Nephron (organoid): ENCODE measurements at regions not wholly inside any gene's neighbourhood (a gene's known extent, or its start where the extent isn't known, plus 50 kb on each side); places are given as distances from the start of the nearest gene placed in this dataset.
"Not testable (repeated sequence)": the region's sequence is repeated elsewhere in the genome, so short reads cannot be mapped to it uniquely, and the experiment has no call there.

Experiments used
- H3K27ac Mint-ChIP-seq, 3 experiments: 2 replicates each; pipeline ENCODE4 v1.8.0; 2020; ENCODE audit warnings: mixed read lengths in 3 of 3, mild to moderate bottlenecking in 2 of 3, moderate library complexity in 1 of 3
- H3K27me3 Mint-ChIP-seq: 2 replicates; pipeline ENCODE4 v1.8.0; 2021; ENCODE audit warnings: low read depth, mild to moderate bottlenecking, moderate library complexity, mixed read lengths
- H3K36me3 Mint-ChIP-seq: 2 replicates; pipeline ENCODE4 v1.8.0; 2020; ENCODE audit warnings: low read depth, mixed read lengths
- H3K4me1 Mint-ChIP-seq: 2 replicates; pipeline ENCODE4 v1.8.0; 2020; ENCODE audit warnings: mixed read lengths
- H3K4me3 Mint-ChIP-seq, 3 experiments: 2 replicates each; pipeline ENCODE4 v1.8.0; 2020; ENCODE audit warnings: mild to moderate bottlenecking in 3 of 3, mixed read lengths in 3 of 3, moderate library complexity in 2 of 3
- H3K9me3 Mint-ChIP-seq: 2 replicates; pipeline ENCODE4 v1.8.0; 2020; ENCODE audit warnings: mixed read lengths
- CTCF ChIP-seq, 3 experiments: fragments of 200-600 bp; sonication (generic); IDR thresholded peaks; one replicate each; pipeline ENCODE4 v1.5.0; 2021; ENCODE audit warnings: antibody characterized with exemption in 3 of 3; ENCODE audit not compliant: unreplicated experiment in 3 of 3

GRCh38 chr14:50026396-50026795 is 90.0 kb downstream of the VCPKMT start:
- no peaks in the 10 kb centered on the region for H3K36me3 Mint-ChIP-seq
- peaks cover 3% of the 10 kb centered on the region for H3K27me3 Mint-ChIP-seq
- peaks cover 18% of the 10 kb centered on the region for H3K4me1 Mint-ChIP-seq
- TF ChIP-seq CTCF (IDR thresholded peaks at IDR 0.05; ENCODE audit: unreplicated experiment in 3 of 3): no peak
- H3K27ac Mint-ChIP-seq: no peak overlapping the region
- no peak overlapping the region for H3K4me3 Mint-ChIP-seq
- peaks cover 10% of the 10 kb centered on the region for H3K9me3 Mint-ChIP-seq

GRCh38 chr14:50027816-50028215 is 88.6 kb downstream of the VCPKMT start:
- no peak overlapping the region for H3K4me3 Mint-ChIP-seq
- H3K9me3 Mint-ChIP-seq: peaks cover 10% of the 10 kb centered on the region
- peaks cover 14% of the 10 kb centered on the region for H3K4me1 Mint-ChIP-seq
- peaks cover 3% of the 10 kb centered on the region for H3K27me3 Mint-ChIP-seq
- no peak overlapping the region for H3K27ac Mint-ChIP-seq
- TF ChIP-seq CTCF (IDR thresholded peaks at IDR 0.05; ENCODE audit: unreplicated experiment in 3 of 3): no peak
- no peaks in the 10 kb centered on the region for H3K36me3 Mint-ChIP-seq

- Mint-ChIP-seq H3K9me3 (peaks cover 10% of the 10 kb centered on the region), H3K4me3 (no peak overlapping the region), H3K27ac (no peak overlapping the region), H3K4me1 (peaks cover 11% of the 10 kb centered on the region), H3K36me3 (no peaks in the 10 kb centered on the region), H3K27me3 (peaks cover 3% of the 10 kb centered on the region)
- TF ChIP-seq CTCF (IDR thresholded peaks at IDR 0.05; ENCODE audit: unreplicated experiment in 3 of 3): no peak
Observed at GRCh38 chr14:50028458-50028857, 87.9 kb downstream of the VCPKMT start.

- peaks cover 10% of the 10 kb centered on the region for H3K9me3 Mint-ChIP-seq
Observed at GRCh38 chr14:50030036-50030435, 86.3 kb downstream of the VCPKMT start.

GRCh38 chr14:50030911-50031310 is 85.5 kb downstream of the VCPKMT start:
- H3K36me3 Mint-ChIP-seq, H3K27ac Mint-ChIP-seq: not testable (repeated sequence)

More at GRCh38 chr14:50030036-50030435, 86.3 kb downstream of the VCPKMT start:
- H3K27ac Mint-ChIP-seq: no peak overlapping the region
- no peak overlapping the region for H3K4me3 Mint-ChIP-seq
- no peaks in the 10 kb centered on the region for H3K36me3 Mint-ChIP-seq
- H3K4me1 Mint-ChIP-seq: peaks cover 5% of the 10 kb centered on the region
- TF ChIP-seq CTCF (IDR thresholded peaks at IDR 0.05; ENCODE audit: unreplicated experiment in 3 of 3): no peak
- H3K27me3 Mint-ChIP-seq: peaks cover 3% of the 10 kb centered on the region

GRCh38 chr14:50031602-50032313 is 84.6 kb downstream of the VCPKMT start:
- TF ChIP-seq CTCF (IDR thresholded peaks at IDR 0.05; ENCODE audit: unreplicated experiment in 3 of 3): no peak
- H3K36me3 Mint-ChIP-seq: no peaks in the 10 kb centered on the region
- no peak overlapping the region for H3K27ac Mint-ChIP-seq
- no peaks in the 10 kb centered on the region for H3K4me1 Mint-ChIP-seq
- H3K4me3 Mint-ChIP-seq: no peak overlapping the region
- peaks cover 2% of the 10 kb centered on the region for H3K9me3 Mint-ChIP-seq
- H3K27me3 Mint-ChIP-seq: no peaks in the 10 kb centered on the region

More at GRCh38 chr14:50030911-50031310, 85.5 kb downstream of the VCPKMT start:
- H3K9me3 Mint-ChIP-seq, H3K4me1 Mint-ChIP-seq, H3K27me3 Mint-ChIP-seq, H3K4me3 Mint-ChIP-seq: not testable (repeated sequence)

- H3K9me3 Mint-ChIP-seq, H3K4me3 Mint-ChIP-seq: not testable (repeated sequence)
Observed at GRCh38 chr14:50032462-50033167, 83.8 kb downstream of the VCPKMT start.

More at GRCh38 chr14:50032462-50033167, 83.8 kb downstream of the VCPKMT start:
- H3K27me3 Mint-ChIP-seq, H3K4me1 Mint-ChIP-seq, H3K27ac Mint-ChIP-seq, H3K36me3 Mint-ChIP-seq: not testable (repeated sequence)
